ENCODE measurements at regions not wholly inside any gene's neighbourhood (a gene's known extent, or its start where the extent isn't known, plus 50 kb on each side); places are given as distances from the start of the nearest gene placed in this dataset.

DNA sequence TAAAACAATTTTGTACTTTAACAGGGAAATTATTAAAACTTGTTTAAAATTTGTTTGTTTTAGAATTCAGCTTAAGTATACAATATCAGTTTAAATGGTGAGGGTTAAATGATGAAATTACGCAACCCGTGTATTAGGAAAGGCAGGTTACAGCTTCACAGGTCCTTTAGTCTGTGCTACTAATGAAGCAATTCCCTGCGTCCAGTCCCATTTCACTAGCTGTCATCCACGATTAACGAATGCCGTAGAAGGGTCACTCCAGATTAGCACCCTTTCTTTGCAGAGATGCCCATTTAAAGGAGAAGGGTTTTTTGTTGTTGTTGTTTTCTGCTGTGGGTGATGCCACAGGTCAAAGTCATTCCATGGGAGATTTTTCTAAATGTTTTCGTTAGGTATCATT is 457.6 kb upstream of the SLC10A2 start:
- no peak for DNase-seq (ENCODE audit: low read depth, low spot score)
- TF ChIP-seq, protein P1, sequence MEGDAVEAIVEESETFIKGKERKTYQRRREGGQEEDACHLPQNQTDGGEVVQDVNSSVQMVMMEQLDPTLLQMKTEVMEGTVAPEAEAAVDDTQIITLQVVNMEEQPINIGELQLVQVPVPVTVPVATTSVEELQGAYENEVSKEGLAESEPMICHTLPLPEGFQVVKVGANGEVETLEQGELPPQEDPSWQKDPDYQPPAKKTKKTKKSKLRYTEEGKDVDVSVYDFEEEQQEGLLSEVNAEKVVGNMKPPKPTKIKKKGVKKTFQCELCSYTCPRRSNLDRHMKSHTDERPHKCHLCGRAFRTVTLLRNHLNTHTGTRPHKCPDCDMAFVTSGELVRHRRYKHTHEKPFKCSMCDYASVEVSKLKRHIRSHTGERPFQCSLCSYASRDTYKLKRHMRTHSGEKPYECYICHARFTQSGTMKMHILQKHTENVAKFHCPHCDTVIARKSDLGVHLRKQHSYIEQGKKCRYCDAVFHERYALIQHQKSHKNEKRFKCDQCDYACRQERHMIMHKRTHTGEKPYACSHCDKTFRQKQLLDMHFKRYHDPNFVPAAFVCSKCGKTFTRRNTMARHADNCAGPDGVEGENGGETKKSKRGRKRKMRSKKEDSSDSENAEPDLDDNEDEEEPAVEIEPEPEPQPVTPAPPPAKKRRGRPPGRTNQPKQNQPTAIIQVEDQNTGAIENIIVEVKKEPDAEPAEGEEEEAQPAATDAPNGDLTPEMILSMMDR (IDR thresholded peaks at IDR 0.05; ENCODE audit: low read depth, low read length), result no peak
- in situ Hi-C loops (cut with HindIII; ENCODE audit: low sequenced_read_pairs), result no loop called here
- no peak overlapping the region for H3K4me3 ChIP-seq (ENCODE audit: low read depth, low read length)

DNA sequence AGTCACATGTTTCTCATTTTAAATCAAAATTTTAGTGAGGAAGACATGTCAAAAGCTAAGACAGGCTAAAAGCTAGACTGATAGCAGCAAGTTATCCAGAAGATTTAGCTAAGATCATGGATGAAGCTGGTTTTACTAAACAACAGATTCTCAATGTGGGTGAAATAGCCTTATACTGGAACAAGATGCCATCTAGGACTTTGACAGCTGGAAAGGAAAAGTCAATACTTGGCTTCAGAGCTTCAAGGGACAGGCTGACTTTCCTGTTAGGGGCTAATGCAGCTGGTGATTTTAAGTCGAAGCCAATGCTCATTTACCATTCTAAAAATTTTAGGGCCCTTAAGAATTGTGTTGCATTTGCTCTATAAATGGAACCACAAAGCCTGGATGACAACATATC is 455.3 kb upstream of the SLC10A2 start:
- no peak overlapping the region for H3K4me3 ChIP-seq (ENCODE audit: low read depth, low read length)
- in situ Hi-C loops (cut with HindIII; ENCODE audit: low sequenced_read_pairs), result no loop called here
- no peak for DNase-seq (ENCODE audit: low read depth, low spot score)
- TF ChIP-seq, protein P1 (IDR thresholded peaks at IDR 0.05; ENCODE audit: low read depth, low read length), result no peak

DNA sequence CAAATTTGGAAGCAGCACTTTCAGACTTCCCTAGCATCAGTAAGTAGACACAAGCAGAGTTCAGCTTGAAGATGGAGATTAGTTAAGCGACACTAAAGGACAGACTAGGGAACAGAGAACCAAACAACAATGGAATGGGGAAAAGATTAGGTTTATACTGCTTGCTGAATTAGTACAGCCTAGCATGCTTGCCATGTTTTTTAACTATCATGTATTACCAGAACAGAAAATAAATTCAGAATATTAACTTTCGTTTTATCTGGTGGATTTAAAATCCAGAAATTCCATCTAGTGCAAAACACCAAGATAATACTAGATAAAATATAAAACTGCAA is 451.5 kb upstream of the SLC10A2 start:
- no peak for DNase-seq (ENCODE audit: low read depth, low spot score)
- in situ Hi-C loops (cut with HindIII; ENCODE audit: low sequenced_read_pairs), result no loop called here
- TF ChIP-seq, protein P1 (IDR thresholded peaks at IDR 0.05; ENCODE audit: low read depth, low read length), result no peak
- no peak overlapping the region for H3K4me3 ChIP-seq (ENCODE audit: low read depth, low read length)

DNA sequence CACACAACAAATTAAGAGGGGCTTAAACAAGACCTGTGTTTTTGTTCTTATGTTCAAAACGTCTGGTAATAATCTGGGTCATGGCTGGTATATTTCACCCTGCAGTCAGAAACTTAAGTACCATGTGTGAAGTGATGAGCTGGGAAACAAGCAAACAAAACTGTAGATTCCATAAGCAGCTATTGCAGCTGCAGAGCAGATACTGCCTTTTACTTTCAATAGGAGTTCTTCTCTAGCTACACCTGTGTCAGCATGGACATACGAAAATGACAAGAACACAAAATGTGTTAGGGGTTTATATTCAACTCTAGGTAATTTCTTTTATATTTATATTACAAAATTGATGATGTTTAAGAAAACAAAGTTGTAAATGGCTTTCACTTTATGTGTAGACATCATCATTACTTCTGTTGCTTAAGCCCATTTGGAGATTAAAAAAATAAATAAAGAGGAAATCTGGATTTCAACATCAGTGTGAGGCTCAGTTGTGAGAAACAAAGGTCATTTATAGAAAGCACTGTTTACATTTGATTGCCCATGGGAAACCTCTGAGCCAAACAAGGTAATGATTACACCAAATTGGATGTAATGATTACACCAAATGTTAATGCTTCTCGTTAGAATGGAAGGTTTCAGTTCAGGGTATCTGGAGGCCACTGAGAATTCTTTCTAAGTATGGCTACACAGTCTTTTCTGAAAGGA is 451.0 kb upstream of the SLC10A2 start:
- TF ChIP-seq, protein P1 (IDR thresholded peaks at IDR 0.05; ENCODE audit: low read depth, low read length), result no peak
- no peak for DNase-seq (ENCODE audit: low read depth, low spot score)
- H3K4me3 ChIP-seq (ENCODE audit: low read depth, low read length), result no peak overlapping the region
- in situ Hi-C loops (cut with HindIII; ENCODE audit: low sequenced_read_pairs), result no loop called here

DNA sequence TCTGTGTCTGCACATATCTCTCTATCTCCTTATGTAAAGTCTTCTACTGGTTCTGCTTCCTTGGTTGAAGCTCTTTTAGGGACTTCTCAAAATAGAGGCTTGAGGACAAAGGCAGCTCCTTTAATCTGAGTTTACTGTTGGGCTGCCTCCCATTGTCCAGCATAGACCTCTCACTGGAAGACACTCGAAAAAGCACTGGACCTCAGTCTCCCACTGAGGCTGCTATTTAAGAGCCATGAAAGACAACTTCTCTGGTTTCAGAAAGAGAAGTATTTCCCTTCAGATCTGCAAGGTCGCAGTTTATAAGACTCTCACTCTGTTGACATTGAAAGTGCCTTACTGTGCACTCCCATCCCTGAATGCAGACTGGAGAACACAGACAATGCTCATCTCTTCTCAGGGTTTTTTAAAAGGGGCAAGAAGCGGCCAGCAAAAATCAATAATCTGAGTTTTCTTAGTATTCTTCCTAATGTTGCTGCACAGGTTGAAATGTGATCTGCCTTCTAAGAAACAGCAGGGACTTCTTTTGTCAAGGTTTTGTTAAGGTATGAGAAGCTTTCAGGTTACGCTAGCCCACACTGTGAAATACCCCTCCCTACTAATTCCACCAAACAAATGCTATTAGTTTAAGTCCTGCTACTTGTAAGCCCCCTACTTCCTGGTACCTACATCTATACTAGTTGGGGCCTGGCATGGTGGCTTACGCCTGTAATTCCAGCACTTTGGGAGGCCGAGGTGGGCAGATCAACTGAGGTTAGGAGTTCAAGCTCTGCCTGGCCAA is 450.0 kb upstream of the SLC10A2 start:
- DNase-seq (ENCODE audit: low read depth, low spot score), result no peak
- in situ Hi-C loops (cut with HindIII; ENCODE audit: low sequenced_read_pairs), result no loop called here
- no peak overlapping the region for H3K4me3 ChIP-seq (ENCODE audit: low read depth, low read length)
- TF ChIP-seq, protein P1 (IDR thresholded peaks at IDR 0.05; ENCODE audit: low read depth, low read length), result no peak

DNA sequence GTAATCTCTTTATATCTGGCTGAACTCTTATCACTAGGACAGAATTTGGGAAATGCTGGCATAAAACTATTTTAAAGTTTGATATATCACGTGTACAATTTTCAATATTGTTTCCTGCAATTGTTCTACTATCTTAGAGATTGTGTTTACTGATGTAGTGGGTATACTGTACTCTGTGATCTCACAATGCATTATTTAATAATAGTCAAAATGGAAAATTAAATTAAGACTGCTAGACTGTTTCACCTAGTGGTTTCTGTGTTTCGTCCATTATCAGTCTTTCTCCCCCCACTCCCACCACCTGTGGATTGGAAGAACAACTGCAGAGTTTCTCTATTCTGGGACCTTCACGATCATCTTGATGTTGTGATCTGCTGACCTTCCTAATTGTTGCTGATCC is 449.2 kb upstream of the SLC10A2 start:
- DNase-seq (ENCODE audit: low read depth, low spot score), result no peak
- TF ChIP-seq, protein P1 (IDR thresholded peaks at IDR 0.05; ENCODE audit: low read depth, low read length), result no peak
- H3K4me3 ChIP-seq (ENCODE audit: low read depth, low read length), result no peak overlapping the region
- in situ Hi-C loops (cut with HindIII; ENCODE audit: low sequenced_read_pairs), result no loop called here

Data from astrocyte of the spinal cord (primary cell).